ENCODE measurements at regions not wholly inside any gene's neighbourhood (a gene's known extent, or its start where the extent isn't known, plus 50 kb on each side); places are given as distances from the start of the nearest gene placed in this dataset.
"Not testable (repeated sequence)": the region's sequence is repeated elsewhere in the genome, so short reads cannot be mapped to it uniquely, and the experiment has no call there.

- peak; percentile 35 to 47 for DNase-seq
These were observed 335.7 kb upstream of the SNX7 start for GRCh38 chr1:98325646-98326440.

DNA sequence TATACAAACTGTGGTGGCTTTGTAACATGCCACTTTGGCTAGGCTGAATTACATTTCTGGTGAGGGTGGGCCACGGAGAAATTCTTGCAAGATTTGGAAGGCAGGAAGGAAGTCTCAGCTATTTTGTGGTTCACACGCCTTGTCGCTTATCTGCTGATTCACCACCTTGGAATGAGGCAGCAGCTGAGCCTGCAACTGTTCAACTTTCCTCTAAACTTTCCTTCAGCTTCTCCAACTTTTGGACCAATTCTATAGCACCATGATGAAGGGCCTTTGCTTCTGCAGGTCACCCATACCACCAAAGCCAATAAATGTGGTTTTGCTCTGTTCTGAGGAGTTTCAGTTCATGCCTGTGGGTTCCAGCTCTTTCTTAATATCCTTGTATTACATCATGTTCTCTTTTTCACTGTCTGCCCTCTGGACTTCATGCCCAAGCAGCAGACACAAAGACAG is 337.6 kb upstream of the SNX7 start:
- peak; percentile 73 to 95 for DNase-seq

- peak; percentile 46 to 82 for DNase-seq
These were observed 338.1 kb upstream of the SNX7 start for GRCh38 chr1:98323388-98323787.

GRCh38 chr1:98322966-98323365 is 338.6 kb upstream of the SNX7 start:
- DNase-seq = peak; percentile 15 to 57

DNA sequence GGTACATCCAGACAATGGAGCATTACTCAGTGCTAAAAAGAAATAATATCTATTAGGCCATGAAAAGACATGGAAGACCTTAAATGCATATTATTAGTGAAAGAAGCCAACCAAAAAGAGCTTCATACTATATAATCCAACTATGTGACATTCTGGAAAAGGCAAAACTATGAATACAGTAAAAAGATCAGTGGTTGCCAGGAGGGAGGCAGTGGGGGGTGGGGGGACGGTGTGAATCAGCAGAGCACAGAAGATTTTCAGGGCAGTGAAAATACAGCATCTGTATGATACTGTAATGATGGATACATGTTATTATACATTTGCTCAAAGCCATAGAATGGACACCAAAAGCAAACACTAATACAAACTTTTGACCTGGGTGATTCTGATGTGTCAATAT is 339.4 kb upstream of the SNX7 start:
- no peak for DNase-seq

DNA sequence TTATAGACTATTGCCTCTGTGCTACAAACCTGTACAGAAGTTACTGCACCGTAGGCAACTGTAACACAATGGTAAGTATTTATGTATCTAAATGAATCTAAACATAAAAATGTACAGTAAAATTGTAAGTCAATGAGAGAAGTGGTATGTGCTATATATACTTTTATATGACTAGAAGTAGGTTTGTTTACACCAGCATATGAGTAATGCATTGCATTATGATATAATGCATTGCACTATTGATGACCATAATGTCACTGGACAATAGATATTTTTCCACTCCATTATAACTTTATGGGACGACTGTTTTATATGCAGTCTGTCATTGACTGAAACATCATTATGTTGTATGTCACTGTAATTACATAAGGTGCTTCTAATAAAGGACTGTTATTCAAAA is 340.3 kb upstream of the SNX7 start:
- no peak for DNase-seq

DNA sequence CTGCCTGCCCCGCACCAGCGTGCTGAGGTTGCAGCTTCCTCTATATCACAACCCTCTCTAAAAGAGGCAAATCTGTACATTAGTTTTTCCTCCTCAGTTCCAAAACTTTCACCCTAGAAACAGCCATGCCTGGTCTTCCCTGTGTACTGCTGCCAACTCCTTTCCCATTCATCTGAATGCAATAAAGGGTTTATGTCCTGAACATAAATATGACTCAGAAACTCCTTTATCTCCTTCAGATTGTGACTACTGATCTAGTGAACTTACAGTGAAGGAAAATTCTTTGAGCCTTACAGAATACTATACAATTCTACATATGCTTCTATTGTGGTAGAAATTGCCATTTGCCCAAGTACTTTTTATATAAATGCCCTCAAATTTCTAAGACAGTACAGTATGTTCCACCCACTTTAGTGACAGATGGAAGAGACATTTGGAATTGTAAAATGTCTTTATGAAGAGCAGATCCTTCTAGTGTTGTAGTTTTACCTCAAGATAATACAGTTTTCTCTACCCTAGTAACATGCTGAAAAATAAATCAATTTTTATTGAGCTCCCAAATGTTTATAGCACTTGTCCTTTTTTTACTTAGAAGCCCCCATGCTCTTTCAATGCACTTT is 345.1 kb upstream of the SNX7 start:
- DNase-seq = peak in 1 of 2 experiments; percentile 10

GRCh38 chr1:98315309-98315708 is 346.2 kb upstream of the SNX7 start:
- DNase-seq = peak in 1 of 2 experiments; percentile 12

- DNase-seq = no peak
These were observed 346.9 kb upstream of the SNX7 start for GRCh38 chr1:98314601-98315000.

- DNase-seq = no peak
These were observed 354.9 kb upstream of the SNX7 start for GRCh38 chr1:98306517-98307089.

DNA sequence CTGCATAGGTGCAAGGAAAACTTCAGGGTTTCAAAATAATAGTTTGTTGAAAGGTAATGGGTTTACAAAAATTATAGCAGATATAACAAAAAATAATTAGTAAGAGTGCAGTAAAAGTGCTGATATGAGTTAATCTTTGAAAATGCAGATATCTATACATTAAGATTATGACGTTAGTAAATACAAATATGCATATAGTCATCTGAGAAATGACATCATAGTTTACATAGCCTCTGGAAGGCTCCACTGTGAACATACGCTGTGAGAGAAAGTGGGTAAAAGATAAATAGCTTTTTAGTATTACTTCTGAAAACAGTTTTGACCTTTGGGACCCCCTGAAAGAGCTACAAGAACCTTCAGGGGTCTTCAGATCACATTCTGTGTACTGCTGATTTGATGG is 356.2 kb upstream of the SNX7 start:
- DNase-seq = no peak

GRCh38 chr1:98304888-98305287 is 356.6 kb upstream of the SNX7 start:
- no peak for DNase-seq

DNA sequence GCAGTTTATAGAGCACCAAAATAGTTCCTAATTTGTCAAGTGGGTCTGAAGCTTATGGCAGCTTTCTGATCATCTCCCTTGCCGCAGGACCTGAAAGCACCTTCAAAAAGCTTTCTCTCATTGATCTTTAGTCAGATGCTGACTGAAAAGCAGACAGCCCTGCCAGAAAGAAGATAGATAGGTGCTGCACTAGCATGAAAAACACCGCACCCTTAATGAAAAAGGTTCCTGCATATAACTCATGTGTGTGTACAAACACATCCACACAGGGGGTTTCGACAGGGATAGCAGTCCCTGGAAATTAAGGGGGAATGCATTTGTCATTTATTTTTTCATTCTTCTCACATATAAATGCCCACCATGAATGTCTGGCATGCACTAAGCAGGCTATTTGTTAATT is 361.7 kb upstream of the SNX7 start:
- no peak for DNase-seq

GRCh38 chr1:98299313-98299712 is 362.2 kb upstream of the SNX7 start:
- no peak for DNase-seq

DNA sequence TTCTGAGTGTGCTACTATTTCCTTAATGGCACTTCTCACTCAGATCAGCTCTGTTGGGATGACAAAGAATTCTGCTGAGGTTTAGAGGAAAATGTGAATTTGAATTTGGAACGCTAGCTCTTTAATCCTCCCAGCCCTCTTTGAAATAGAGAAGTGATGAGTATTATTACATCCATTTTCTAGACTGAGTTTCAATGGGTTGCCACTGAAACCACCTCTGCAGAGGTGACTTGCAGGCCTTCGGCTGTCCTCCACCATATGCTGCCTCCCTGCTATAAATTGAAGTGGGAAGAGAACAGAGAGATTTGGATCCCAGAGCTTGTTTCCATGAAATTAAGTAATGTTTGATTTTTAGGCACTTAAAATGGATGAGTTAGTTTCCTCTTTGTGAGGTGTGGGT is 363.2 kb upstream of the SNX7 start:
- DNase-seq = no peak

DNA sequence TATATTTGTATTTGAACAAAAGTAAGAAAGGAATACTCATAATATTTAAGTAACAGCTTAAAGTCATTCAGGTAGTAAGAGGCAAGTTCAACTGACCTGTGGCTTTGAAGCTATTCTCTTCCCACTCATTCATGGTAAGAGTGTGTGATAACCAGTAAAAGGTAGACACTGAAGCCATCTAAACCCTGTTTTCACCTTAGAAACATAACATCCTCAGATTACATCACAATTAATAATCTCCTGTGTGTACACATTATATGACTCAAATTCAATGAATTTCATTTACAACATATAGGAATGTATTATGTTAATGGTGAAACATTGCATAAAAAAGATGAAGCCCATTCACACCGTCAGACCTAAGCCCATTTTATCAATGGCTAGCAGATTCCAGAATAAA is 364.8 kb upstream of the SNX7 start:
- no peak for DNase-seq

DNA sequence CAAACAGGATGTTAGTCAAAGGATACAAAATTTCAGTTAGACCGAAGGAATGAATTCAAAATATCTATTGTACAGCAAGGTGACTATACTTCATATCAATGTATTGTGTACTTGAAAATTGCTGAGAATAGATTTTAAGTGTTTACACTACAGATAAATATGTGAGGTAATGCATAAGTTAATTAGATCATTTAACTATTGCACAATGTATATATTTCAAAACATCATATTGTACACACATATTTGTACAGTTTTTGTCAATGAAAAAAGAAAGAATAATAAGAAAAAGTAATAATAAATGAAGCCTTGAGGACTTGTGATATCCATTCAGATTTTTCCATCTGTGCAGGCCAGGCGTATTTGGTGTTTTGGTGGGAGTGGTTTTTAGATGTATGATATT is 367.4 kb upstream of the SNX7 start:
- no peak for DNase-seq

DNA sequence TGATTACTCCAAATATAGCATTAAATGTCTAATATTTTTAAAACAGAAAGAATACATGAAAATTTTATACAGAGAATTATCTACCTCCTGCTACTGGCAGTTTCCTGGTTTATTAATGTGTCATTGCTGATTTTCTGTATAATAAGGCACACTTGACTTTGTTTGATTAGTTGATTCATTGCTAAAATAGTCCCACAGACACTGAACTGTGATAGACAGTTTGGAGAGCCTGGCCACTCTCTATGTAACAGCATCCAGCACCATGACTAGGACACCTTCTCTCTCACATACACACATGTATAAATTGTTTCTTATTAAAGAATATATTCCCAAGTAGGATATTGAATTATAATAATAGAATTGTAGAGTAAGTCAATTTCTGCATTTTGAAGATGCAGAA is 368.5 kb upstream of the SNX7 start:
- no peak for DNase-seq

DNA sequence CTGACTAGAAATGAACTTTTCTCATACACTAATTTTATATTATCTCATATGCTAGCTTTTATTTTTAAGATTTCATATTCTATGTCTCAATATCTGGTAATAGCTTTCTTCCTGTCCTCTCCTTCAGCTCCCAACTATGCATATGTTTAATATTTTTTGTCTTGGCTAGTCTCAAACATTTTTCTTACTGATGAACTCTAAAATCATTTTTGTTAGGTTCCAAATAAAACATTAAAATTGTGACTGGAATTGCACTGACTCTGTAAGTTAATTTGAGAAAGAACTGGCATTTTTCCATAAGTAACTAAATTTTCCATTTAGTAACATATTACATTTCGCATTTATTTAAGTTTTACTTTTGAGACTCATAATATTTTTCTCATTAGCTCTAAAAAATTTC is 368.5 kb upstream of the DPYD start:
- DNase-seq = no peak

DNA sequence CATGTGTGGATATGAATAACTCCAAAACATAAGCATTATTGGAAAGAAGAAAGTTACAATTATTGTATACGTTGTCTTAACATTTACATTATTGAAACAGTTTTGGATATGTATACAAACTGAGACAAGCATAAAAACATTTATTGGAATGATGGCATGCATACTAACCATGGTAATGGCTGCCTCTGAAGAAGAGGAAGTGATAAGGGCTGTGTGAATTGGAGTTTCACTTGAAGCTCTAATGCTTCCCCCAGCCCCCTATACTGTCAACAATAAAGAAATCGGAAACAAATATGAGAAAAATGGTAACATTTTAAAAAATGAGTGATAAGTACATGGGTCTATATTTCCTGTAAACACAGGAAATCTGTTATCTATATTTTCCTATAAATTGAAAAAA is 367.7 kb upstream of the DPYD start:
- no peak for DNase-seq

- DNase-seq = no peak
These were observed 366.8 kb upstream of the DPYD start for GRCh38 chr1:98287626-98288025.

GRCh38 chr1:98286656-98287055 is 365.8 kb upstream of the DPYD start:
- DNase-seq = no peak

- DNase-seq = not testable (repeated sequence)
These were observed 364.5 kb upstream of the DPYD start for GRCh38 chr1:98285286-98285685.

DNA sequence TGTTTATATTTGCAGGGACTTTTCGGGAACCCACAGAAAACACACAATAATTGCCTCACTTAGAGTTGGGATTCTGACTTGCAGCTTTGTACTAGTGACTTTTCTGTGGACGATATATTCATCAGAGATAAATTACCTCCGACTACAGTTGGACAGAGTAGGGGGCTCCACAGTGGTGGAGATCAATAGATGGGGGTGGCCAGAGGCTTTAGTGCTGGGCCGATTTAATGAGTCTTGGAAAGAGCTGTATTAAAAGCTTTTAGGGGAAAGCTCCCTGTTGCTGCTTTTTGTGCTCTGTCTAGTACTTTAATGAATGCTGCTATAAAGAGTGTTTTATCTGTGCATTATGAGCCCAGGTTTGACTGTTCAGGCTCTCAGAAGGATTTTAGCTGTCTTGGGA is 359.2 kb upstream of the DPYD start:
- DNase-seq = no peak
